SH-SY5Y (cell line): ENCODE measurements at regions not wholly inside any gene's neighbourhood (a gene's known extent, or its start where the extent isn't known, plus 50 kb on each side); places are given as distances from the start of the nearest gene placed in this dataset.

Source experiments
- GATA2 ChIP-seq: IDR thresholded peaks from 2 replicates; pipeline ENCODE4 v1.6.1; 2011; ENCODE audit warnings: mild to moderate bottlenecking, low read depth, low read length
- GATA3 ChIP-seq: IDR thresholded peaks from 2 replicates; pipeline ENCODE4 v1.6.1; 2011; ENCODE audit warnings: low read depth, mild to moderate bottlenecking, low read length, moderate library complexity

GRCh38 chr5:108669462-108669861, 78.2 kb upstream of the FER start:
- TF ChIP-seq GATA2 (no peak), GATA3 (no peak)
